DMS79 (cell line): ENCODE measurements at regions not wholly inside any gene's neighbourhood (a gene's known extent, or its start where the extent isn't known, plus 50 kb on each side); places are given as distances from the start of the nearest gene placed in this dataset.

Source experiments
- DNase-seq: peaks from one replicate; lab custom pipeline; 2025; lab: John Stamatoyannopoulos, UW

DNA sequence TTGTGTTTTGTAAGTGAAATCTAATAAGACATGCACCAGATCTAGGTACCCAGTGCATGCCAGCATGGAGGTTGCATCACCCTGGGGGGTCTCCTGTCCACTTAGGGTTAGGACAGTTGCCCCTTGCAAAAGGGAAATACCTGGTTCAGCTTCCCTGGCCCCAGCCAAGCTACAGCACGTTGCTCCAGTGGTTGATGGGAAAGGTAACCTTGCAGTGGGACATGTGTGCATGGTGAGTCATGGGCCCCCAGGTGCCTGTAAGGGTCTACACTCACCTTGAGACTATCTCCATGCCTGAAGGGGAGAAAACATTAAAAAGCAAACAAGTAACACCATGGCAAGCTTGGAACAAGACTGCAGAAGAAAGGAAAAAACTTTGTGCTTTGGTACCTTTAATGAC lies 143.9 kb downstream of the LSM5 start:
- no peak for DNase-seq

DNA sequence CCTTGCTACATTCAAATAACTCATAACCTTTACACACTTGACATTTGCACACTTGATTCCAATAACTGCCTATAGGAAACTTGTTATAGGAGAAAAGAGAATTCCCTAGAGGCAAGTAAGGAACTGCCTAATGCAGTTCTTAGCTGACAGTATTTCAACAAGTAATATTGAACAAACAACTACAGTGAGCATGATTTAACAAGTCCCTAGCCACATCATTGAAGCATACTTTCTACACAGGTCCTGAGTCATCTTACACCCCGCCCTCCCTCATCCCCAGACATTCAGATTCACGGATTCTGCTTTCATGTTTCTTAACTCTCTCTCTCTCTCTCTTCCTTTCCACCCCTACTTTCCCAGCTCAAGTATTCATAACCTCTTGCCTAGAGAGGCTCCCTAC lies 153.5 kb downstream of the LSM5 start:
- DNase-seq: no peak

DNA sequence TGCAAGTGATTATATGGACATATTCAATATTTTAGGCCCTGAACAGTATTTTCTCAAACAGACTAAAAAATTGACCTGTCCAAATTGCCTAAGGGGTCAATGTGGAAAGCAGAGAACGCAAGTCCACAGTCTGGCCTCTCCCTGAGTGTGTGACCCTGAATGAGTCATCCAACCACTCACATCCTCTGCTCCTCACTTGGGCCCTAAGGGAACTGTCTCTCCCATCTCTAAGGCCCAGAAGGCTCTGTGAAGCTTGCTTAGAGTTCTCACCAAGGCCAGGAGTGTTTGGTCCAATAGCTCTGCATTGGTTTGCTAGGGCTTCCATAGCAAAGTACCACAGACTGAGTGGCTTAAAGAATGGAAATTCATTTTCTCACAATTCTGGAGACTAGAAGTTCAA lies 155.1 kb downstream of the LSM5 start:
- no peak for DNase-seq

DNA sequence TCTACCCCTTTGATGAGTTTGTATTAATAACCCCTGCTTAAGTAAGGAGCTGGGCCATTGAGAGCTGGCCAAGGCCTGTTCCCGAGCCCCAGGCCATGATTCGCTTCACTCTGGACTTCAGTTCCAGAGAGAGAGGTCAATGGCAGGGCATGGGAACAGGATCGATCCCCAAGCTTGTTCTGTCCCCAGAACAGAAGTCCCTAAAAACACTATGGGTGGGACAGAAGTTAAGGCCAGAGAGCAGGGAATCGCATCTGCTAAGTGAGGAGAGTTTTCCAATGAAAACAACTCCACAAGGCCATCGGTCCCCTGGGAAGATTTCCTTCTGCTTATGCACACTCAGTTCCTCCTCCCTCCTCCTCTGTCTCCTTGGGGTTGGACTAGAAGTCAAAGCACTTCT lies 159.6 kb downstream of the LSM5 start:
- DNase-seq: no peak

DNA sequence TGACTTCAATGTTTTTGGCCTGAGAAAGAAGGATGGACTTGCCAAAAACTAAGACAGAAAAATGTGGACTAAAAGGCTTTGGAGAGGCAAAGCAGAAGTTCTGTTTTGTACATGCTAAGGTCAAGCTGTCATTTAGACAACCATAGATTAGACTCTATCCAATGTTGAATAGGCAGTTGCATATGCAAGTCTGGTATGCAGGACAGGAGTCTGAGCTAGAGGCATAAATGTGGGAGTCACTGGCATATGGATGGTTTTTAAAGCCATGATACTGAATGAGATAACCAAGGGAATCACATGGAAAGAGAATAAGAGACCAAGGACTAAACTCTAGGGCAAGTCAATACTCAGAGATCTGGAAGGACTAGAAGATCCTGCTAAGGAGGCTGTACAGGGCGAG lies 164.1 kb downstream of the LSM5 start:
- no peak for DNase-seq

DNA sequence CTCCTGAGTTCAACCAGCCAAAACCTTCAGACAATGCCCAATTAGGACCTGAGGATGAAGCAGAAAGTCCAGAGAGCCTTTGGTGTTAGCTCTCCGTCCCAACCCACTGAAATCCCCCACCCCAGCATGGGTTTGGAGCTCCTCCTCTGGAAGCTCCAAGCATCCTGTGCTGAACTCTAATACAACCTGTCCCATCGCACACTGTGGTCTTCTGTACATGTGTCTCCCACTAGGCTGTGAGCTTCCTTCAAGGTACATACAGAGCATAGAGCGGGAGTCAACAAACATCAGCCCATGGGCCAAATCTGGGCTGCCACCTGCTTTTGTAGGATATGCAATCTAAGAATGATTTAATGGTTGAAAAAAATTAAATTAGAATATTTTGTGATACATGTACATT lies 166.5 kb downstream of the LSM5 start:
- DNase-seq: no peak

DNA sequence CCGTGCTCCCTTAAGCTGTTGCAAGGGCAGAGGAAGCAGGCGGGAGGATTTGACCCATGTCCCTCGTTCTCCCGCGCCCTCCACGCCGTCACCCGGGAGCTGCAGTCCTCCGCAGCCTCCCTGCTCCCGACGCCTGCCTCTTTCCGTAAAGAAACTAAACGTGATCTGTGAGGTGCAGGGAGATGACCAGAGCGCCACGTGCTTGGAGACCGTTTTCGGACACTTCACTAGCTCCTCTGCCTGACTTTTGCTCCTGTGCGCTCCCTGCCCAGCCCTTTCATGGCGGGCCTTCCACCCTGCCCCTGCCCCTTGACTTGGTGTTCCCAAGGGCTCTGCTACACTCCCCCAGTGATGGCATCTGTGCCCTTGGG lies 171.2 kb downstream of the LSM5 start:
- no peak for DNase-seq

DNA sequence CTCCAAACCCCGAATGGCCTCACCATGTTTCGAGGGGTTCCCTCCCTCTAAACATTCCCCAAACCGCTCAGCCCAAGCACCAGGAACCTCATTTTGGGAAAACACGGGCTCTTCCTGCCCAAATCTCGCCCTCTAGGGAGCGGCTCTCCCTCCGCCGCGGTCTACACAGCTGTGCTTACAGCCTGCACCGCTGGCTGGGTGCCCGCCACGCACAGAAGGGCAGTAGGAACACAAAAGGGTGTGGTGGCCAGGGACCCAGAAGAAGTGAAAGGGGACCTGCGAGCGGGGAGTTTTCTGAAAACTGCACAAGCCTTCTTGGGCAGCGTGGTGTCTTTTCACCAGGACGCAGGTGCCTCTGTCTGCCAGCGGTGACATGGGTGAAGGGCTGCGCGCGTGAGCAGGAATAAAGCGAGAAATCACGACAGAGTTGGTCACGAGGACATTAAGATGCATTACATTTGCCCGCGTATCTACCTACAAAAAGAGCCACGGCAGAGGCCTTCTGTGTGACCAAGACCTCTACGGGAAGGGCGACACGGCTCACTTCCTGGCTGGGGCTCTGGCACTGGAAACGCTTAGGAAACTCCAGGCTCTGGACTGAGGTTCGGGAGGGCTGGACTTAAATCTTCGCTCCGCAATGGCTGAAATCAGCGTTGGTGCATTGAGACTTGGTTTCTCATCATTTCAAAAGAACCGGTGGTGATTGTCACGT lies 171.7 kb downstream of the LSM5 start:
- no peak for DNase-seq

DNA sequence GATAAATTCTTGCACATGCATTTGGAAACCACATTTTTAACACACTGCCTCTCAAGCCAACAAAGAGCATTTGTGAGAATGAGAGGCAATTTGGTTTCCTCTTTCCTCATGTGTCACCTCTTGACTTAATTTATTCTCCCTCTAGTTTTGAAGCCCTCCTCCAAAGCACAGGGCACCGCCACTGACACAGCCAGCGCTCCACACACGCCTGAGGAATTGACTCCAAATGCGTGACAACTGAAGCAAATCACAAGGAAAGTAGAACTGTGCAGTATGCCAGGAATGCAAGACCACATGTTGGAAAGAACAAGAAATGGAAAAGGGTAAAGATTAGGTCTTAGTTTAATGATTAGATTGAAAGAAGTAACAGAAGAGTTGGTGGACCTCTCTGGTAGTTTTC lies 173.3 kb downstream of the LSM5 start:
- DNase-seq: no peak

DNA sequence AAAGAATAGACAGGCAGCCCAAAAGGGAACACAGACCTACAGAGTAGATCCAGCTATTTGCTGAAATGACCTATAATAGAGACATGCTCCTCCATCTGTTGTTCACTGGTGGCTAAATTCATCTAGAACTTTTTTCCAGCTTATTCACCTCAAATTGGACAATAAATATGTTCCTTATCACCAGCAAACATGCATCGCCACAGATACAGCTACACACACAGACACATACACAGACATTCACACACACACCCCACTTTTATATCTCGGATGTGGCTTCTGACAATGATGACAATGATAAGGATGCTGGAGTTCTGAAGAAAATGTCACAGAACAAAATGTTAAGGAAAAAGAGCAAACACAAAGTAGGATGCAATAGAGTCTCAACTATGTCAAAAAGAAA lies 175.4 kb downstream of the LSM5 start:
- DNase-seq: no peak

DNA sequence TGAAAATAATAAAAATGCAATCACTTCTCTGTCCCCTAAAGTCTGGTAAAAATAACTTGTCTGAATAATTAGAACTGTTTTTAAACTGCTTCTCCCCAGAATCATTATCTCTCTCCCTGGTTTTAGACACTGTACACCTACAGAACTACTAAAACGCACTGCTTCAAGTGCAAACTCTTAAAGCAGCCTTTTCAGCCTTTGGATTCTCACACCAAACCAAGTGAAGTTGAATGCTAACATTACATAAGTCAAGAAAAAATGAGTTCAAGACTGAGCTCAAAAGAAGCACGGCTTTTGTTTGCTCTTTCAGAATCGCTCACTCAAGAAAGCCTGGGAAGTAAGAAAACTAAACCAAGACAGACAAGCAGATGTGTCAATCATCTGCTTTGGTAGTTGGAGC lies 188.8 kb downstream of the LSM5 start:
- DNase-seq: no peak

DNA sequence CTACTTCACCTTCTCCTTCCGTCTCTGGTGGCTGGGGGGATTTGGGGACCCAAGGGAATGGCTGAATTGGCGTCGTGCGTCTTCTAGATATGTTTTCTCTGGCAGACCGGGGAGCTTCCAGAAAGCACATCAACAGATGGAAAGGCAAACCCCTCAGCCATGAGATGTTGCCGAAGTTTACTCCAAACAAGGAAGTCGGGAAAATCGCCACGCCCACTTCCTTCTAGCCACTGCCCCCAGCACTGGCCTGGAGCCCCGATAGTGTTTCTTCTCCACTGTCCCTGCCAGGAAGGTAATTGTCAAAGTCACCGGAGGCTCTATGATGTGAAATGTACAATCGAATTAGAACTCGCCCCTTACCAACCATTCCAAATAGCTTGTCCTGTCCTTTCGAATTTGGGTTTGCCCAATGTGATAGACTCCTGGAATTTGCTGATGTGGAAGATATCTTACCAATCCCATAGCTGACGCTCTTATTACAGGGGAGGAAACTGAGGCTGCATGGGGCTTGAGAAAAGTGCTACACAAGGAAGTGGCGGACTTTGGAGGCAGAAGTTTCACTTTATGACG lies 191.0 kb downstream of the LSM5 start:
- no peak for DNase-seq

DNA sequence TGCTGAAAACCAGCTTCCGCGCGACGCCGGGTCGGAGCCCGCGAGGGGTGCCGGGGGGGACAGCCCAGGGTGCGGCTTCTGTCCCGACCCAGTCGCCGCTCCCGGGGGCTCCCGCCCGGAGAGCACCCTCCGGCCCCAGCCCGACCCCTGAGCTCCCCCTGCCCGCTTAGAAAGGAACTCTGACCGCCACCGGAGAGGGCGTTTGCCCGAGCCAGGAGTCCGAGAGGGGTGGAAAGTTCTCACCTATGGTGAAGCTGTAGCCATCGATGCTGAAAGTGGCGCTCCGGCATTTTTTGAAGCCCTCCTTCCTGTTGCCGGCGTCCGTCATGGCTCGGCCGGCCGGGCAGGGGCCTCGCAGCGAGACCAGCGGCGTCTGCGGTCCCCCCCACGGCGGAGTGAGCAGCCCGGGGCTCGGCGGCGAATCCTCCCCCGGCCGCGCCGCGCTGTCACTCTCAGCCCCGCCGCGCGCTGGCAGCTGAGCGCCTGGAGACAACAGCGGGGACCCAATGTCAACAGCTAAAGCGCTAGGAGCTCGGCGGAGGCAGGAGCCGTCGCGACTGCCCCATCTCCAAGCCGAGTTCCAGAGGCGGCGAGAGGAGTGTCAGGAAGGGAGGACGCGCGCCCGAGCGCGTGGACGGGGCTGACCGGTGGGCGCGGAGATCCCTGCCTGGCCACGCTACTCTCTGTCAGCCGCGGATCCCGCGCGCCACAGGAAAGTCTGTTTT lies 191.6 kb downstream of the LSM5 start:
- DNase-seq: no peak

DNA sequence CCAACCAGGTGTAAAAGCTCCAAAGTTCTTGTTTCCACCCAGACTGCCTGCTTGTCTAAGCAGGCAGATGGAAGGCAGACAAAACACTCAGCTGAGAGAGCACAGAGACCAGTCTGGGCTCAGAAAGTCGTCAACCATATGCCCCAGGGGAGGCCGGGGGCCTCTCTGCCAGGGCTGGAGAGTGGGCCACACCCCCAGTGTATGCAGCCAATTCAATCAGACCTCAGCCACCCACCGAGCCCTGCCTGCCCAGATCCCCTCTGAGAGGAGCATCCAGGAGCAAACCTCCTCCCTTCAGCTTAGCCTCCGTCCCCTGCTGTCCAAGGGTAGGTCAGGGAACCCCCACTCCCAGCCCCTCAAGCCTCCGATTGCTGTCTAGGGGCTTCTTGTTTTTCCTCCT lies 196.3 kb downstream of the LSM5 start:
- no peak for DNase-seq

DNA sequence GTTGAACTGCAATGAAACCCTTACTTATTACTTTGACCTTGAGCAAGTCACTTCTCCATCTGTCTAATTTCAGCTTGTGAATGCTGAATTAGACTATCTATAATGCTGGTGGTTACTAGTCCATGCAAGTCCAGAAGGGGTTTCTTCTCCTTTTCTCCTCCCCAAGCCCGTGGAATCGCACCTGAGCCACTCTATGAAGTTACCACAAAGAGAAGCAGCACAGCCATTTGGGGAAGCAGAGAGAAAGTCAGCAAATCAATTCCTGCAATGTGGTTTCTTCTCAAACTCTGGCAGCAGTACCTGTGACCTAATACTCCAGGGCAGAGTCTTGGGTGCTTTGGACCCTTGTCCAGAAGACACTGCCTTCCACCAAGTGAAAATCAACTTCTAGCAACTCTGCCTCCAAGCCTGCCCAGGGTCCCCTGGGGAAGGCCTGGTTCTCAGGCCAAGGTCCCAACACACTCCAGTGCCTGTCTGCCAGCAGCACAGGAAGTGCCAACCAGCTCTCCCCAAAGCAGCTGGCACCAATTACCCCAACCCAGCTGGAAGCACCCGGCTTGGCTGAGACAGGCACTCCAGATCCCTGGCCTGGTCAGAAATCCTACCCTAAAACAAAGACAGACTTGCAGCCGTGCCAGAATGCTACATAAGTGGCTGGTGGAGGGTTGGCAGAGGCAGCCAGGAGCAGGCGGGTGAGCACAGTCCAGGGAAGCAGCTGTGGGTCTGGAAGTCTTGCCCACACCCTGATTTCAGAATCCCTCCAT lies 200.3 kb downstream of the LSM5 start:
- DNase-seq: peak; percentile 71

DNA sequence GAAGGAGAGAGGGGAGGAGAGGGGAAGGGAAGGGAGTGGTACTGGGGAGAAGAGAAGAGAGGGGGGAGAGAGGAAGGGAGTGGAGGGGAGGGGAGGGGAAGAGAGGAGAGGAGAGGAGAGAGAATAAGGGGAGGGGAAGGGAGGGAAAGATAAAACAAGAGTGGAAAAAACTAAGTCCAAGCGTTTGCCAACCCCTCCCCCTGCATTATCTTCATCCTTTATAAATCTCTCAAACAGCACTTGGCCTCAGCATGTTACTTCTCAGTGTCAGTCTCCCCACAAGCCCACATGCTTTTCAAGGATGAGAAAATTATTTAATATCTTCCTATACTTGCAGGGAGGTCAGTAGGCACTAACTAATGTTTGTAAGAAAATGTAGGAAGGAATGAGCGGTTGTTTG lies 204.5 kb downstream of the LSM5 start:
- DNase-seq: no peak

DNA sequence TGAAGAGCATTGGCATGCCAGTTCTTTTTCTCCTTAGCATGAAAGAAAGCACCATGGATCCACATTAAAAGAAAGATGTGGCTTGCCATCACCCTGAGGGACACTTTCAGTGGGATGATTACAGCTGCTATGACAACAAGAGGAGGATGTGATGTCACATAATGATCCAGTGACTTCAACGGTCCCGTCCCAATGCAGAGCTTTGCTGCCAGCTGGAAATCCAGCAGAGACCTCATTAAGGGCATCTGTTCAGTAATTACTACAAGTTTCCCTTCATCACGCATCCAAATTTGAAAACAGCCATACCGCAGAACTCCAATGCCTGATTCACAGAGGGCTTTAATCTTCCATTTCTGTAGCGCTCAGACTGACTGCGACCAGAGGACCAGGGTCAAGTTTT lies 206.6 kb downstream of the LSM5 start:
- no peak for DNase-seq

DNA sequence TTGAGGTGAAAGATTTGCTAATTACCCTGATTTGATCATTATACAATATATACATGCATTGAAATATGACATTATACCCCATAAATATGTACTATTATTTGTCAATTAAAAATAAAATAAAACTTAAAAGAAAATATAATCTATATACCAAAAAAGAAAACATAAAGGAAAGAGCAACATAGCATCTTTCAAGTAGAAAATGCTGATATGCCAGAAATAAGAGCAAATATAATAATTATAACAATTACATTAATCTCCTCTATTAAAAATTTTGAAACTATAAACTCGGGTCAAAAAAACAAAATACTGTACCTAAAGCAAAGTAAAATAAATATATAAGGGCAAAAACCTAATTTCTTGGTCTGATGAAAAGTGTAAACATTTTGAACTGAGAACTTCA lies 209.3 kb upstream of the PDE1C start:
- no peak for DNase-seq

DNA sequence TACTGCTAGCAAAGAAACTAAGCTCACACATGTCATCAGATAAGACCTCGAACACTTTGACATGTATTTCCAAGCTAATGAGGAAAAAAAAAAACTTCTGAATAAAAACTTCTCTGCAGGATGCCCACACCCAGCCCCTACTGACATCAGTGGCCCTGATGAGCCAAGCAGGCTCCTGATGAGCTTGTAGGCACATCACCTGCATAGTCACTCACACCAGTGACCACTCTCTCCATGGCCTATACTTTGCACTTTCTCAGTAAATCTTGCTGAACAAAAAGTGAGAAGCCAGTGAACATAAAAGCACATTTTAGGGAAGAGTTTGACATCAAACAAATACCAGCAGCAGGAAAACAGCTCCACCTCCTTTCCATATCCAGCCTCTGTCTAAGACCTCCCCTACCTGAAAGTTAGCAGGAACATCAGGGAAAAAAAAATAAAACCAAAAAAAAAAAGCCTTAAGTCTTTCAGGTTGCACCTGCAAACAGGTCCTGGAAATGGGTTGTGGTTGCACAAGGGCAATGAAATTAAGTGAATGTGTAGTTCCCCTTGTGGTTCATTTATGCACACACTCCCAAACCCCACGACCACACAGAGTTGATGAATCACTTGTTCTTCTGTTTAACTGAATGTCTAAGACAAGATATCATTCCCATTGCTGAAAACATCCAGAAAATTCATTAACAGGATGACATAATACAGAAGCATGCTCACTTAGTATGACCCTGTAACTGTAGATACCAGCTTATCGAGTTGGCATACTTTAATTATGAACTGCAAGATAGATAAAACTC lies 205.2 kb upstream of the PDE1C start:
- no peak for DNase-seq

DNA sequence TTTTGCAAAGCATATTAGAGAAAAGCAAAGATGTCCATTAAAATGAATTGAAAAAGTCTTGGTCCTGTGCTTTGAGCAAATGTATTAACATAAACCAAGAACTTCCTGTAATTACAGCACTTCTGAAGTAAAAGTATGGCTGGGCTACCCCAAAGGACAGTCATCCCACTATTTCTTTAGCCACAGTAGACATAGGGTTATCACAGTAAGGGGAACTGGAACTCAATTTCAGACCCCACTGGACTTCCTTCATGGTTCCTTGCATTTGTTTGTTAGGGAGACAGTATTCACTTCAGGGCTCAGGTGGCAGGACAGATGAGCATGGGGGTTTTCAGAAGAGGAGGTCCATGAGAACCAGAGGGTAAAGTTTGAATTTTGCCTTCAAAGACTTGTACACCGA lies 203.1 kb upstream of the PDE1C start:
- no peak for DNase-seq

DNA sequence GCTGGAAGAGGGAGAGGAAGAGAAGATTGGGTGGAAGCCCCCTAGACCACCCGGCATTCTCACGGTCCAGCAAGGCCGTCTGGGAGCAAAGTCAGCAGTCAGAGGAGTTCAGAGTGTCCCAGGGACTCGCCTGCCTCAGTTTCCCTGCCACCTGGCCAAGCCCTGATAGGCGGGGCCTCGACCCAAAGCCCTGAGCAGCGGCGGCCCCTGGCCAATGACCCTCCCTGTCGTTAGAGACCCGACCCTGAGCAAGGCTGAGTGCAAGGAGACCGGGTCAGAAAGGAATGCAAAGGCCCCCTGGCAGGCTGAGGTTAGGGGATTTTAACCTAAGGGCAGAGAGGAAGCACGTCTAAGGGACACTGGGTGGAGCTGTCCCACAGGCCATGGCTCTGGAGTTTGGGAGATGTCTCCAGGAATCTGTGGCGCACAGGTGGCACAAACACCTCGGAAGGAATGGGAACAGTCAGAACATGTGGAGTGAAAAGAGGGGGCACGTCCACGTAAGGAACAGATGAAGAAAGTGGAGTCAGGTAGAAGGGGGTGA lies 196.8 kb upstream of the PDE1C start:
- no peak for DNase-seq
